ENCODE measurements at regions not wholly inside any gene's neighbourhood (a gene's known extent, or its start where the extent isn't known, plus 50 kb on each side); places are given as distances from the start of the nearest gene placed in this dataset.

DNA sequence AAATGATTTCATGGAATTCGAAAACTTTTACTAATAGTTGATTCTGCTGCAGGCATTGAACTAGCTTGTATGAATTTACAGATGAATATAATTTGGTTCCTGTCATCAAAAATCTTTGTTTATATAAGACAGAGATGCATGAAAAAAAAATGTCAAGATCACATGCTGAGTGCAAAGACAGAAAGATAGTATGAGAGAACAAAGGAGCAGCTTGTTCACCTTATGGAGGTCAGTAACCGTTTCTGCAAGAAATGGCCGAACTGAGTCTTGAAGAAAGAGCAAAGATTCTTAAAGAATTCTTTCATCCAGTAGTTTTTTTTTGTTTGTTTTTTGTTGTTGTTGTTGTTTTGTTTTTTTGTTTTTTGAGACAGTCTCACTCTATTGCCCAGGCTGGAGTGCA lies 450.6 kb downstream of the TUSC7 start:
- TF ChIP-seq EZH2 (IDR thresholded peaks at IDR 0.05; ENCODE audit: insufficient read depth, poor library complexity, severe bottlenecking), result no peak
- TF ChIP-seq EZH2phosphoT487 (IDR thresholded peaks at IDR 0.05; ENCODE audit: insufficient read depth, low read depth), result no peak

All from GM23248 (cell line).